Stimulated activated CD4-positive, alpha-beta T cell treated with anti-CD3 and anti-CD28 coated beads, Interleukin-12 subunit alpha, Interleukin-12 subunit beta, amount 100 ng/mL, for 4 hours (primary cell): ENCODE measurements at regions not wholly inside any gene's neighbourhood (a gene's known extent, or its start where the extent isn't known, plus 50 kb on each side); places are given as distances from the start of the nearest gene placed in this dataset.
A peak's percentile ranks its signal among the peaks of the same experiment; 100 is the strongest.
"Not testable (repeated sequence)": the region's sequence is repeated elsewhere in the genome, so short reads cannot be mapped to it uniquely, and the experiment has no call there.

Experiments
- DNase-seq: peaks from one replicate; pipeline ENCODE4 v3.0.0-alpha.2; 2020

DNA sequence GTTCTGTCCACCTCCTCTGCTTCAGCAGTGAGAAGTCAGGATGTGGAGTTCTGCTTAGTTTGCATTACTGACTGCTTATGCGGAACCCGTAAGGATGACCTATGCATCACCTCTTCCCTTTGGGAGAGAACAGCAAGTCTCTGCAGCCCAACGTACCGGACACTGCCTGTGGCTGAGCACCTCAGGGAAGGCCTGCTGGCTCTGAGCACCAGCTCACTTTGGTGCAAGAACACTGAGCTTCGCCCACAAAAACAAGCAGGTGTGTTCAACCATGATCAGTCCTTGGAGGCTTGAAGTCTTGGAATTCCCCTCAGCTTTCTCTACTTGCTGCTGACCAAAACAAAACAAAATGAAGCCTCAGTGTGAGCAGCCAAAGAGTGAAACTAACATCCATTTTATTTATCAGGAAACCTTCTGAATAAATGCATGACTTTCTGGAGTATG lies 52.7 kb upstream of the NCK2 start:
- DNase-seq, result no peak

DNA sequence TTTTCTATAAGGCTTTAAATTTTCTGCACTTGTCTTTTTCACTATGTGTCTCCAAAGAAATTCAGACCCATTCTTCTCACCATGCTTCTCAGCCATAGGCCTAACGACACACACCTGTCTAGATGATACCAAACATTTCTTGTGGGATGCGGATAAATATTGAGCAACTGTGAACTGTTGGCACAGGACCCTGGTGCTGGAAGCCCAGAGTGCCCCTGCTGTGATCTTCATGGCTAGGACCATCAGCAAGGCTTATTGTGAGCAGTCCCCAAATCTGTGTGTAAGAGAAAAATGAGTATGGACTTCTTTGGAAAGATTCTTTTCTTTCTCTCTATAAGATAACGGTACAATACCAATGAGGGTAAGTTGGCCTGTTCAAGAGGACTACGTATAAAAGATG lies 54.1 kb upstream of the NCK2 start:
- DNase-seq, result no peak

- no peak for DNase-seq
Observed at GRCh38 chr2:105689484-105689883, 55.2 kb upstream of the NCK2 start.

DNA sequence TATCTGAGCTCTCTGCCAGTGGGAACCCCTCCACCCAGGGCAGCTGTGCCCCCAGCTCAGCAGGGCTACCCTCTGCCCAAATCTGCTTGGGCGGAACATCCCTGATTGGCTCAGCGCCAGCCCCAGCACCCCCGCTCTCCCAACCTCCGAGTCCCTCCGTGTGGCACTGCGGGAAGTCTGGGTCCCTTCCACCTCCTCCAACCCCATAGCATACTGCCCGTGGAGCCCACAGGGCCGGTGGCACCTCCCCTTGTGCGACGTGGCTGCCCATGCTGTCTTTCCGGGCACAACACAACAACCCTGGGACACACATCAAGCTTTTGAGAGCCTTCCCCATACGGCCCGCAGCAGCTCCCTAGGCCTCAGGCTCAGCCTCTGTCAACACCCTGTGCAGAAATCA lies 55.8 kb upstream of the NCK2 start:
- no peak for DNase-seq

DNA sequence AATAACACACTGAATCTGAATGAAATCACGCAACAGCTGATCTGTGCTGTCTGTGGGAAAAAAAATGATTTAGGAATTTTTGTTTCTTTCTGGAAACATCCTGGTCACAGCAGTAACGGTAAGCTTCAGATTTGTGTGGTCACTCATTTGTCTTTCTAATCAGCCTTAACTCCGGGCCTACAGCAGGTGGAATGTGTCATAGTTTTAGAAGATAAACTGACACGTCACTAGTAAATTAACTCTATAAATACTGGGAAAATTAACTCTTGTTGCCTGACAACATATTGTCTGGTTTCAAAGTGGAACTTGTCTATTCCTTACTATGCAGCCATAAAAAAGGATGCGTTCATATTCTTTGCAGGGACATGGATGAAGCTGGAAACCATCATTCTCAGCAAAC lies 58.1 kb upstream of the NCK2 start:
- no peak for DNase-seq

- no peak for DNase-seq
Observed at GRCh38 chr2:105683011-105683492, 61.7 kb upstream of the NCK2 start.

GRCh38 chr2:105682401-105682800 lies 62.3 kb upstream of the NCK2 start:
- no peak for DNase-seq

DNA sequence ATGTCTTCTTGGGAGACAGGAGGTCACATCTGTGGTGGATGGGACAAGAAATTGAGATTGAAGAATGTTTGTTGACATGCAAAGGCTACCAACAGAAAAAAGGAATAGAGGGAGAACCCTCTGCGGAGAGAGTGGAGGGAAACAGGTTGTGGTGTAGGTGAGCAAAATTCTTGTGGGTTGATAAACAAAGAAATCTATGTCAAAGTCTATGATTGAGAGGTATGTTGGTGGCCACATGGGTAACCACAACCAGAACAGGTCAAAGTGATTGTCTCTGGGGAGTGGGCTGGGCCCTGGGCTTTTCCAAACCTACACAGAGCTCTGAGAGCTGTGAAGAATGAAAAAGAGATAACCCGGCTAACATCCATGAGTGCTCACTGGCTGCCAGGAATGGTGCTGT lies 62.8 kb upstream of the NCK2 start:
- DNase-seq, result no peak

DNA sequence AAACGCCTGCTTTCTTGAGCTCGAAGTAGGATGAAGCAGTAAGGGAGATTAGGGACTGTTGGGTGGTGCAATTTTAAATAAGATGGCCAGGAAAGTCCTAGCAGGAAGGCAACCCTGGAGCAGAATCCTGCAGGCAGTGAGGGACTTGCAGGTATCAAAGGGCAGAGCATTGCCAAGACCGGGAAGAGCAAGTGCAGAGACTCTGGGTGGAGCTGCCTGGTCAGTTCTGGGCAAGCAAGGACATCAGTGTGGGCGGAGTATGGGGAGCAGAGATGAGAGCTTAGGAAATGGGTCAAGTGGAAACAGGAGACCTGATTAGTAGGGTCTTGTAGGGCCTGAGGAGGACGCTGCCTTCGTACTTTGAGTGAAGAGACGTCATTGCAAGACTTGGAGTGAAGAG lies 64.4 kb upstream of the NCK2 start:
- no peak for DNase-seq

DNA sequence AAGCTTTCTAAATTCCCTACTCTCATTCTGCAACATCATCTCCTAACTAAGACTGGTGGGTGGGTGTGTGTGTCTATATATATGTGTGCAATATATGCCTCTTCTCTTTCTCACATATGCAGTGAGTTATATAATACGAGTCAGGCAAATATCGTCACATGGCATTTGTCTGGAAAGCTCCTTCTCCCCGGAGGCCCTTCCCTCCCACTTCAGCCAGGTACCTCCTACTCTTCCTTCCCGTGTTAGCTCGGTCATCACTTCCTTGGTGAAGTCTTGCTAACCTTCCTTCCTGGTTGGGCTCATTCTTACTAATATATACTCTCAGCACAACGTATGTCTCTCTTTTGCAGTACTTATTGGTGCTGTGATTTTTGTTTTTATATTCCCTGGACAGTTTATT lies 66.4 kb upstream of the NCK2 start:
- no peak for DNase-seq

GRCh38 chr2:105677901-105678300 lies 66.8 kb upstream of the NCK2 start:
- no peak for DNase-seq

DNA sequence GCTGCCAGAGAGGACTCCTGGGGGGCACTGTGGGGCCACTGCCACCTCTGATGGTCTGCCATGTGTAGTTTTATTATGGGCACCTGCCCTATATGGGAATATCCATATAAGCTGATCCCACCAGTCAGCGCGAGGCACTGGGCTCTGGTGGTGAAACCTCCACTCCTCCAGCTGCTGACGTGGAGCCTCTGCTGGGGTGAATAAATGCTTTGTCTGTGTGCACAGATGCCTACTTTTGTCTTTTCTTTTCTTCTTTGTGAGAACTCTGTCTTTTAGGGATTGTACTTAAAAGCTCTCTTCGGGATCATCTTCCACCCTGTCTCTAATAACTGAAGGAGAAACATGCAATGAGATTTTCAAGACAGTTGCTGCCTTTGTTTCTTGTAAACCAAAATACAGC lies 68.9 kb upstream of the NCK2 start:
- no peak for DNase-seq

GRCh38 chr2:105674859-105675541 lies 69.7 kb upstream of the NCK2 start:
- DNase-seq, result peak; percentile 24

DNA sequence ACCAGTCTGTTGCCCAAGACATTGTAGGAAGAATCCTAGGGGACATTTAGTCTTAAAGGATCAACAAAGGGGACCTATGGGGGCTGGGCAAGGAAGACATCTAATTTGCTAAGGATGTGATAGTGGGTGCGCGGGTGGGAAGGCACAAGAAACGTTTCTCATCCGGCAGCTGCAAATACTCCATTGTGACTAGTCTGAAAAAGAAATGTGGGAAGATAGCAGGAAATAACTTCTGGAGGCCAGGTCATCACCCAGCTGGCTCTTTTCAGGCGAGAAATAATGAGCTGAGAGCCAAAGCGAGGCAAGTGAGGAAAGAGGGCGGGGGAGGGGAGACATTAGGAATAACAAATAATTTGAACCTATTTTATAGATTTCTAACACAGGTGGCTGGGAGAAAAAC lies 70.3 kb upstream of the NCK2 start:
- DNase-seq, result no peak

DNA sequence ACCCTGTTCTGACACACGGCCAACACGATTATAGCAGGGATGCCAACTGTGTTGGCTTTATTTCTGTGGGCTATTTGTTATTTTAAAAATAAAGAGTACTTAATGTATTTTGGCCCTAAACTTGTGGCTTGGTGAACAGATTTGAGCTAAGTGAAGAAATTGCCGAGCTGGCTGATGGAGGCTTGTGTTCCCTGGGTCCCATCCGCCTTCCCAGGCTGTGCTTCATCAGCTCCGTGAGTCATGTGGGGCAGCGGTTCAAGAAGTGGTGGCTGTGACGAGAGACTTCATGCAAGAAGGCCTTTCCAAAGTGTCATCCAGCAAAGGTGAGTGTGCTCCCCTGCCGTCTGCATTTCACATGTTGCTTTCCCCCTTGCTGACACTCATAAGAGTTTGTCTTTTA lies 73.6 kb upstream of the NCK2 start:
- DNase-seq, result no peak

- DNase-seq, result no peak
Observed at GRCh38 chr2:105669384-105669891, 75.3 kb upstream of the NCK2 start.

GRCh38 chr2:105665480-105665879 lies 79.2 kb upstream of the NCK2 start:
- no peak for DNase-seq

GRCh38 chr2:105660489-105660888 lies 84.2 kb upstream of the NCK2 start:
- DNase-seq, result no peak

- DNase-seq, result not testable (repeated sequence)
Observed at GRCh38 chr2:105655723-105656606, 88.7 kb upstream of the NCK2 start.

- no peak for DNase-seq
Observed at GRCh38 chr2:105655244-105655643, 89.5 kb upstream of the NCK2 start.

DNA sequence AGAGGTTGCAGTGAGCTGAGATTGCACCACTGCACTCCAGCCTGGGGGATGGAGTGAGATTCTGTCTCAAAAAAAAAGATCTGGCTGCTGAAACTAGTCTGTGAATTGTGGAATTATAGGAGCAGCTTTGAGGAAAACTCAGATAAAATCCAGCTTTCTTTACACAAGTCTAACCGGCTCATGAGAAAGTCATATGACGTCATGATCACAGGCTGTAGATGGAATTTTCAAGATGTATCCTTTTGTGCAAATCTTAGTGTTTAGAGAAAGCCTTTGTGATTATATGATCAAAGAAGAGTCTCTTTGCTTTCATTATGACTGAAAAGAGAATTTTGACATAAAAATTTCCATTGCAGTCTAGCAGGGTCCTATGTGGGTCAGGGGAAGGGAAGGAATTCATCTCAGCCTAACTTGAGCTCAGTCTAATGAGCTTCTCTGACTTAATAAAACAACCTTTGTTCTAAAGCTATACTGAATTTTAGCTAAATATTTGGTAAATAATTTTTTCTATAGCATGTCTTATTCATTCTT lies 90.2 kb upstream of the NCK2 start:
- DNase-seq, result no peak

- no peak for DNase-seq
Observed at GRCh38 chr2:105653302-105653701, 91.4 kb upstream of the NCK2 start.

DNA sequence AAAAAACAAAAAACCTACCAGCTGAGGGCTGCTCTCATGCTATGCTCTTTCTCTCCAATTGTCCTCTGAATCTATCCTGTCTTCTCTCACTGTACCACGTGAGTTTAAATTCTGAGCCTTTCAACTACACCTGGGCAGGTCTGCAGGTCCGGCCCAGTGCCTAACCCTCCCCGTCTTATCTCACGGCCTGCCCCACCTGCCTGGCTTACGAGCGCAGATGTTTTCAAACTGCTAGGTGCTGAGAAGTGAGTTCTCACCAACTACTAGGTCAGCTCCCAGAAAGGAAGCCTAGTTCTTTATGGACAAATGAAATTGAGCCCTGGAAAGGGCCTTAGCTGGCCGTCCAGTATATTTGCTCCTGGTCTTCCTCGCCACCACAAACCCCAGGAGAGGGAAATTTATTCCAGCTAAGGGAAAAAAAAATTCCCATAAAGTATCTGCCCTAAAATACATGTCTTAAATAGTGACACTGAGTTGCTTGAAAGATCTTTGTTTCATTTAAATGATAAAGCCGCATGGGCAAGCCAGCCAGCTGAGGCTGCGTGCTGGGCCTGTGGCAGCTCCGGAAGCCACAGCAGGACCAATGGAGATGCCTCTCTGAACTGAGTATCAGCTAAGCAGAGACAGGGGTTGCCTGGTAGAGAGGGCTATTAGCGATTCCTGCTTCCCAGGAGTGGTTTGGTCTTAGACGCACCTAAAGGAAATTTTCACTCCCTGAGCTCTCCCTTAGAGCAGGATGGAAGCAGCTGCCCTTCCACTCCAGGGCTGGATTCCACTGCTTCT lies 92.5 kb upstream of the NCK2 start:
- DNase-seq, result no peak
